CD14-positive monocyte (primary cell): ENCODE measurements at regions not wholly inside any gene's neighbourhood (a gene's known extent, or its start where the extent isn't known, plus 50 kb on each side); places are given as distances from the start of the nearest gene placed in this dataset.

Experiments used
- DNase-seq, 3 donors: peaks; one replicate each; pipeline ENCODE4 v3.0.0-alpha.2; 2011 to 2022
- H2AFZ ChIP-seq: 2 replicates; pipeline ENCODE4 v1.6.0; 2012; ENCODE audit warnings: mild to moderate bottlenecking, low read depth, low read length, inconsistent platforms; ENCODE audit not compliant: insufficient read depth, poor library complexity, severe bottlenecking
- H3K27ac ChIP-seq, 2 donors: 1 replicate in 1 of 2; 2 replicates in 1 of 2; pipeline ENCODE4 v1.5.1; 2012 to 2013; ENCODE audit warnings: low read length in 2 of 2, control low read depth in 1 of 2, inconsistent platforms in 1 of 2, low read depth in 1 of 2, mild to moderate bottlenecking in 1 of 2
- H3K27me3 ChIP-seq, 2 donors: one replicate each; pipeline versions ENCODE4 v1.6.0 to v1.6.1; 2011 to 2013; ENCODE audit warnings: low read length in 2 of 2; ENCODE audit not compliant: control insufficient read depth in 2 of 2, insufficient read depth in 2 of 2
- H3K36me3 ChIP-seq, 2 donors: replicated peaks in 1 of 2; 1 replicate in 1 of 2; 2 replicates in 1 of 2; pipeline versions ENCODE4 v1.5.1 to v1.6.1; 2012 to 2013; ENCODE audit warnings: low read length in 2 of 2, control low read depth in 1 of 2, inconsistent platforms in 1 of 2, mild to moderate bottlenecking in 1 of 2; ENCODE audit not compliant: insufficient read depth in 2 of 2, control insufficient read depth in 1 of 2
- H3K4me1 ChIP-seq, 2 donors: 1 replicate in 1 of 2; 2 replicates in 1 of 2; pipeline versions ENCODE4 v1.5.1 to v1.6.1; 2012 to 2013; ENCODE audit warnings: low read length in 2 of 2, control low read depth in 1 of 2, inconsistent platforms in 1 of 2, mild to moderate bottlenecking in 1 of 2, moderate library complexity in 1 of 2; ENCODE audit not compliant: insufficient read depth in 2 of 2, control insufficient read depth in 1 of 2
- H3K4me2 ChIP-seq: replicated peaks from 2 replicates; pipeline ENCODE3; 2012; ENCODE audit warnings: low read length, moderate library complexity, mild to moderate bottlenecking; ENCODE audit not compliant: poor library complexity, severe bottlenecking; ENCODE audit errors: extremely low read depth
- H3K4me3 ChIP-seq, 3 experiments: fragments of 200-600 bp in 1 of 3; sonication (generic) in 1 of 3; replicated peaks in 1 of 3; 1 replicate in 2 of 3; 2 replicates in 1 of 3; pipeline ENCODE4 v1.5.1; 2011 to 2013; ENCODE audit warnings: low read length in 3 of 3, mild to moderate bottlenecking in 3 of 3, control low read depth in 2 of 3, low read depth in 2 of 3, inconsistent platforms in 1 of 3, moderate library complexity in 1 of 3
- H3K79me2 ChIP-seq: 2 replicates; pipeline ENCODE4 v1.6.0; 2012; ENCODE audit warnings: mild to moderate bottlenecking, control low read depth, inconsistent platforms, low read length, moderate library complexity; ENCODE audit not compliant: insufficient read depth
- H3K9ac ChIP-seq: 2 replicates; pipeline ENCODE4 v1.6.0; 2017; ENCODE audit warnings: low read length, mild to moderate bottlenecking; ENCODE audit not compliant: insufficient read depth, poor library complexity, severe bottlenecking
- H3K9me3 ChIP-seq, 2 donors: replicated peaks in 1 of 2; 1 replicate in 1 of 2; 2 replicates in 1 of 2; pipeline versions ENCODE4 v1.5.1 to v1.6.1; 2012 to 2013; ENCODE audit warnings: low read length in 2 of 2, control low read depth in 1 of 2; ENCODE audit not compliant: control insufficient read depth in 1 of 2, insufficient read depth in 1 of 2
- H4K20me1 ChIP-seq: 2 replicates; pipeline ENCODE4 v1.6.0; 2012; ENCODE audit warnings: mild to moderate bottlenecking, low read length, control low read depth, moderate library complexity; ENCODE audit not compliant: insufficient read depth
- H3K27ac Mint-ChIP-seq, 7 donors: one replicate each; pipeline ENCODE4 v1.8.0; 2020; ENCODE audit warnings: mild to moderate bottlenecking in 7 of 7, mixed read lengths in 7 of 7, moderate library complexity in 6 of 7, inconsistent platforms in 2 of 7
- H3K27me3 Mint-ChIP-seq, 3 donors: one replicate each; pipeline ENCODE4 v1.8.0; 2021 to 2022; ENCODE audit warnings: low read depth in 3 of 3, mild to moderate bottlenecking in 3 of 3, mixed read lengths in 3 of 3, moderate library complexity in 3 of 3, inconsistent platforms in 1 of 3
- H3K36me3 Mint-ChIP-seq, 2 donors: one replicate each; pipeline ENCODE4 v1.8.0; 2020; ENCODE audit warnings: mixed read lengths in 2 of 2, inconsistent platforms in 1 of 2, mild to moderate bottlenecking in 1 of 2
- H3K4me1 Mint-ChIP-seq: one replicate; pipeline ENCODE4 v1.8.0; 2020; ENCODE audit warnings: mild to moderate bottlenecking, mixed read lengths
- H3K4me3 Mint-ChIP-seq, 2 donors: one replicate each; pipeline ENCODE4 v1.8.0; 2020; ENCODE audit warnings: mild to moderate bottlenecking in 2 of 2, mixed read lengths in 2 of 2, moderate library complexity in 1 of 2
- H3K9me3 Mint-ChIP-seq, 7 donors: one replicate each; pipeline ENCODE4 v1.8.0; 2020 to 2022; ENCODE audit warnings: mixed read lengths in 7 of 7, mild to moderate bottlenecking in 6 of 7, moderate library complexity in 6 of 7, inconsistent platforms in 2 of 7
- CTCF ChIP-seq: fragments of 200-600 bp; IDR thresholded peaks from one replicate; pipeline ENCODE4 v1.8.0; 2022; ENCODE audit warnings: antibody characterized with exemption, mild to moderate bottlenecking
- WGBS: methylation state at CpG from one replicate; pipeline ENCODE4 v1.1.5; 2013; ENCODE audit warnings: missing lambda C conversion rate; ENCODE audit not compliant: insufficient coverage; 5-methylcytosine and 5-hydroxymethylcytosine counted together
- intact Hi-C, 2 donors: fragments of 100-400 bp; cut with micrococcal nuclease; formaldehyde crosslinking; loops; one replicate each; pipeline versions ENCODE4 v1.15.0 to v1.15.1; 2023

DNA sequence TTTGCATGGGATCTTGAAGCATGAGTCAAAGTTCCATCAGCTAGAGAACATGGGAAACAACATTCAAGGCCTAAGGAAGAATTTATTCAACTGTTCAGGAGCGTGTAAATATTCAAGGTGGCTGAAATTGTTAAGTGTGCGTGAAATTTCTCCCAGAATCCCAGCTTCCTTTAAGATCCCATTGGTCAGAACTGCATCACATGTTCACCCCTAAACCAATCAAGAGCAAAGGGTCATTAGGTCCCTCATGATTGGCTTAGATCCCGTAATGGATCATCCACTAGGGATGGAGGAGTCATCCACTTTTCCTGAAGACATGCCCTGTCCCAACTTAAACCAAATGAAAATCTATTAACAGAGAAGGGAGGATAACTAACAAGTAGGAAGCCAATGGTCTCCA is 201.6 kb downstream of the TMEM114 start:
- Mint-ChIP-seq H3K4me3 (no peak overlapping the region), H3K36me3 (no peaks in the 10 kb centered on the region), H3K4me1 (no peaks in the 10 kb centered on the region), H3K9me3 (peaks cover 0 to 6% (median 2%) of the 10 kb centered on the region in 7 donors), H3K27ac (no peak overlapping the region), H3K27me3 (no peaks in the 10 kb centered on the region)
- intact Hi-C loops: no loop called here
- H3K4me1 ChIP-seq: no peaks in the 10 kb centered on the region
- H3K79me2 ChIP-seq: no peaks in the 10 kb centered on the region
- no CpG with 5 or more reads among the region's 3 CpGs for WGBS
- no peak for DNase-seq
- H3K36me3 ChIP-seq: no peaks in the 10 kb centered on the region
- no peak overlapping the region for H2AFZ ChIP-seq
- H3K27ac ChIP-seq: no peak overlapping the region
- no peaks in the 10 kb centered on the region for H3K27me3 ChIP-seq
- H3K9me3 ChIP-seq: no peaks in the 10 kb centered on the region
- H4K20me1 ChIP-seq: no peaks in the 10 kb centered on the region
- no peak overlapping the region for H3K9ac ChIP-seq
- no peak overlapping the region for H3K4me3 ChIP-seq
- no peak for TF ChIP-seq CTCF
- H3K4me2 ChIP-seq: no peak overlapping the region

GRCh38 chr16:8381814-8382213 is 208.5 kb downstream of the TMEM114 start:
- H3K36me3 Mint-ChIP-seq: no peaks in the 10 kb centered on the region
- peaks cover 0 to 2% (median 0%) of the 10 kb centered on the region in 3 donors for H3K27me3 Mint-ChIP-seq
- 93% methylated on average over 4 of the region's 9 CpGs for WGBS
- H3K4me3 Mint-ChIP-seq: no peak overlapping the region
- H3K9ac ChIP-seq: no peak overlapping the region
- H4K20me1 ChIP-seq: no peaks in the 10 kb centered on the region
- no peaks in the 10 kb centered on the region for H3K4me1 ChIP-seq
- no peak overlapping the region for H2AFZ ChIP-seq
- H3K79me2 ChIP-seq: no peaks in the 10 kb centered on the region
- no peaks in the 10 kb centered on the region for H3K27me3 ChIP-seq
- peaks cover 5% of the 10 kb centered on the region in 2 donors for H3K9me3 ChIP-seq
- H3K9me3 Mint-ChIP-seq: peaks cover 0 to 9% (median 4%) of the 10 kb centered on the region in 7 donors
- no peak overlapping the region for H3K4me3 ChIP-seq
- H3K4me1 Mint-ChIP-seq: no peaks in the 10 kb centered on the region
- no peak for TF ChIP-seq CTCF
- intact Hi-C loops: no loop called here
- no peak overlapping the region for H3K27ac ChIP-seq
- no peaks in the 10 kb centered on the region for H3K36me3 ChIP-seq
- H3K4me2 ChIP-seq: no peak overlapping the region
- DNase-seq: no peak
- H3K27ac Mint-ChIP-seq: no peak overlapping the region
